Gastroesophageal sphincter (tissue), 4 donors: ENCODE measurements at regions not wholly inside any gene's neighbourhood (a gene's known extent, or its start where the extent isn't known, plus 50 kb on each side); places are given as distances from the start of the nearest gene placed in this dataset.

ENCODE experiments used
- ATAC-seq: fragments of 150-250 bp; one replicate; pipeline ENCODE4 v1.9.1; 2016; ENCODE audit warnings: mild to moderate bottlenecking, moderate library complexity
- H3K27ac ChIP-seq, 4 donors: fragments of 200-600 bp; sonication (generic) in 3 of 4; 1 replicate in 3 of 4; 2 replicates in 1 of 4; pipeline ENCODE4 v1.5.1; 2016 to 2019
- H3K27me3 ChIP-seq: fragments of 200-600 bp; sonication (generic); one replicate; pipeline ENCODE4 v1.5.1; 2019
- H3K36me3 ChIP-seq, 2 donors: fragments of 200-600 bp; sonication (generic); one replicate each; pipeline ENCODE4 v1.5.1; 2019; ENCODE audit warnings: control low read depth in 1 of 2
- H3K4me1 ChIP-seq, 3 donors: fragments of 200-600 bp; sonication (generic); 1 replicate in 2 of 3; 2 replicates in 1 of 3; pipeline ENCODE4 v1.5.1; 2016 to 2019; ENCODE audit warnings: control low read depth in 2 of 3
- H3K4me3 ChIP-seq, 2 donors: fragments of 200-600 bp; sonication (generic); one replicate each; pipeline ENCODE4 v1.5.1; 2019; ENCODE audit warnings: mild to moderate bottlenecking in 1 of 2, moderate library complexity in 1 of 2
- H3K9me3 ChIP-seq, 3 donors: fragments of 200-600 bp; sonication (generic); one replicate each; pipeline ENCODE4 v1.5.1; 2017 to 2019; ENCODE audit warnings: control low read depth in 2 of 3
- CTCF ChIP-seq, 4 experiments: fragments of 200-600 bp in 2 of 4; fragments of 450-650 bp in 2 of 4; sonication (generic) in 1 of 4; IDR thresholded peaks; one replicate each; pipeline ENCODE4 v1.5.1; 2017 to 2019; ENCODE audit warnings: antibody characterized with exemption in 4 of 4, mild to moderate bottlenecking in 2 of 4, moderate library complexity in 2 of 4
- EP300 ChIP-seq: sonication (generic); formaldehyde crosslinking; IDR thresholded peaks from one replicate; pipeline ENCODE4 v1.6.1; 2017; ENCODE audit warnings: antibody characterized with exemption, mild to moderate bottlenecking
- POLR2A ChIP-seq, 2 donors: fragments of 450-650 bp; IDR thresholded peaks; one replicate each; pipeline ENCODE4 v1.6.1; 2017; ENCODE audit warnings: antibody characterized with exemption in 2 of 2, mild to moderate bottlenecking in 2 of 2, moderate library complexity in 1 of 2
- POLR2AphosphoS5 ChIP-seq: sonication (generic); formaldehyde crosslinking; IDR thresholded peaks from one replicate; pipeline ENCODE4 v1.6.1; 2017; ENCODE audit warnings: antibody characterized with exemption
- WGBS, 2 donors: methylation state at CpG; one replicate each; pipeline ENCODE4 v1.1.5; 2018; ENCODE audit warnings: low coverage in 1 of 2; 5-methylcytosine and 5-hydroxymethylcytosine counted together

- Histone ChIP-seq H3K9me3 (no peaks in the 10 kb centered on the region), H3K4me3 (no peak overlapping the region), H3K27ac (no peak overlapping the region), H3K27me3 (peaks cover 14% of the 10 kb centered on the region), H3K4me1 (peaks cover 0 to 5% (median 0%) of the 10 kb centered on the region in 3 donors), H3K36me3 (no peaks in the 10 kb centered on the region)
- ATAC-seq: no peak
- WGBS, 2 donors: 48 to 56% methylated on average over 4 of the region's 4 CpGs
- TF ChIP-seq EP300 (no peak), POLR2A (IDR thresholded peaks at IDR 0.05) (no peak), POLR2AphosphoS5 (no peak), CTCF (IDR thresholded peaks at IDR 0.05) (no peak)
These were observed 276.0 kb downstream of the MTX2 start for GRCh38 chr2:176544991-176545956.

GRCh38 chr2:176546550-176546949, 277.3 kb downstream of the MTX2 start:
- Histone ChIP-seq H3K36me3 (no peaks in the 10 kb centered on the region), H3K9me3 (no peaks in the 10 kb centered on the region), H3K4me3 (no peak overlapping the region), H3K4me1 (peaks cover 0 to 5% (median 0%) of the 10 kb centered on the region in 3 donors), H3K27ac (no peak overlapping the region), H3K27me3 (peaks cover 23% of the 10 kb centered on the region)
- 57 to 62% methylated on average over 1 to 4 of the region's 4 CpGs for WGBS, 2 donors
- ATAC-seq: no peak
- TF ChIP-seq CTCF (IDR thresholded peaks at IDR 0.05) (no peak), EP300 (no peak), POLR2A (IDR thresholded peaks at IDR 0.05) (no peak), POLR2AphosphoS5 (no peak)

- Histone ChIP-seq H3K9me3 (no peaks in the 10 kb centered on the region), H3K27me3 (peaks cover 37% of the 10 kb centered on the region), H3K36me3 (no peaks in the 10 kb centered on the region), H3K4me3 (no peak overlapping the region), H3K4me1 (peaks cover 0 to 26% (median 8%) of the 10 kb centered on the region in 3 donors), H3K27ac (peak overlapping the region in 2 of 4 donors; percentile 19 to 69)
- ATAC-seq: peak; percentile 71
- no peak for TF ChIP-seq POLR2A (IDR thresholded peaks at IDR 0.05)
- peak; percentile 55 for TF ChIP-seq POLR2AphosphoS5
- WGBS, 2 donors: 17 to 36% methylated on average over 1 of the region's 1 CpG
These were observed 283.4 kb downstream of the MTX2 start for GRCh38 chr2:176552501-176553135.

GRCh38 chr2:176553685-176554100, 284.5 kb downstream of the MTX2 start:
- Histone ChIP-seq H3K27ac (peak overlapping the region in 3 of 4 donors; percentile 62 to 77 (median 69)), H3K4me3 (peak overlapping the region; percentile 40 to 45), H3K36me3 (no peaks in the 10 kb centered on the region), H3K27me3 (peaks cover 45% of the 10 kb centered on the region), H3K9me3 (no peaks in the 10 kb centered on the region), H3K4me1 (peaks cover 0 to 26% (median 8%) of the 10 kb centered on the region in 3 donors)
- ATAC-seq: peak; percentile 56
- 0% methylated on average over 9 to 10 of the region's 16 CpGs for WGBS, 2 donors
- no peak for TF ChIP-seq POLR2A (IDR thresholded peaks at IDR 0.05)
- no peak for TF ChIP-seq POLR2AphosphoS5
- peak in 1 of 4 experiments; percentile 17 for TF ChIP-seq CTCF (IDR thresholded peaks at IDR 0.05)
- no peak for TF ChIP-seq EP300
